PC-9 (cell line): ENCODE measurements at regions not wholly inside any gene's neighbourhood (a gene's known extent, or its start where the extent isn't known, plus 50 kb on each side); places are given as distances from the start of the nearest gene placed in this dataset.

Experiments
- EZH2 ChIP-seq: fragments of 200-600 bp; sonication (generic); IDR thresholded peaks from 2 replicates; pipeline ENCODE4 v1.8.0; 2017; ENCODE audit warnings: antibody characterized with exemption, low read depth
- TF ChIP-seq, protein P1 (sequence below): fragments of 200-600 bp; sonication (generic); conservative IDR thresholded peaks from 2 replicates; pipeline ENCODE4 v1.6.1; 2017; ENCODE audit warnings: mixed run types, antibody characterized with exemption, mild to moderate bottlenecking, moderate library complexity

DNA sequence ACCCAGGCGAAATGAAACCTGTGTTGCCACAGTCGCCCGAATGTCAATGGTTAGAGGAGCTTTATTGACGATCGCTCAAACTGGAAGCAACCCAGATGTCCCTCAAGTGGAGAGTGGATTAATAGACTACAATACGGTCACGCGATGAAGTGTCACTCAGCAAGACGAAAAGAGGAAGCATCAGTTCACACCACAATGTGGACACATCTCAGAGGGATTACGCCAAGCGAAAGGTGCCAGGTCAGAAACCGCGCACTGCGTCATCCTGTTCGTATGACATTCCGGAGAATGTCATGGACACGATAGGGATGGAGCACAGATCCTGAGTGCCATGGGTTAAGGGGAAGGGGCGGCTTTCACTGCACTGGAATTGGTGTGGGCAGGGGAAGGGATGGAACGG, 111.7 kb downstream of the HMX1 start:
- TF ChIP-seq, protein P1, sequence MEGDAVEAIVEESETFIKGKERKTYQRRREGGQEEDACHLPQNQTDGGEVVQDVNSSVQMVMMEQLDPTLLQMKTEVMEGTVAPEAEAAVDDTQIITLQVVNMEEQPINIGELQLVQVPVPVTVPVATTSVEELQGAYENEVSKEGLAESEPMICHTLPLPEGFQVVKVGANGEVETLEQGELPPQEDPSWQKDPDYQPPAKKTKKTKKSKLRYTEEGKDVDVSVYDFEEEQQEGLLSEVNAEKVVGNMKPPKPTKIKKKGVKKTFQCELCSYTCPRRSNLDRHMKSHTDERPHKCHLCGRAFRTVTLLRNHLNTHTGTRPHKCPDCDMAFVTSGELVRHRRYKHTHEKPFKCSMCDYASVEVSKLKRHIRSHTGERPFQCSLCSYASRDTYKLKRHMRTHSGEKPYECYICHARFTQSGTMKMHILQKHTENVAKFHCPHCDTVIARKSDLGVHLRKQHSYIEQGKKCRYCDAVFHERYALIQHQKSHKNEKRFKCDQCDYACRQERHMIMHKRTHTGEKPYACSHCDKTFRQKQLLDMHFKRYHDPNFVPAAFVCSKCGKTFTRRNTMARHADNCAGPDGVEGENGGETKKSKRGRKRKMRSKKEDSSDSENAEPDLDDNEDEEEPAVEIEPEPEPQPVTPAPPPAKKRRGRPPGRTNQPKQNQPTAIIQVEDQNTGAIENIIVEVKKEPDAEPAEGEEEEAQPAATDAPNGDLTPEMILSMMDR, result no peak
- TF ChIP-seq EZH2, result no peak
